Suppressor macrophage treated with lipopolysaccharide for 4 hours (primary cell): ENCODE measurements at regions not wholly inside any gene's neighbourhood (a gene's known extent, or its start where the extent isn't known, plus 50 kb on each side); places are given as distances from the start of the nearest gene placed in this dataset.
"Not testable (repeated sequence)": the region's sequence is repeated elsewhere in the genome, so short reads cannot be mapped to it uniquely, and the experiment has no call there.

ENCODE experiments used
- DNase-seq: peaks from one replicate; pipeline ENCODE4 v3.0.0-alpha.2; 2020

- no peak for DNase-seq
These were observed 95.0 kb upstream of the RUFY1 start for GRCh38 chr5:179455320-179455719.

- no peak for DNase-seq
These were observed 96.0 kb upstream of the RUFY1 start for GRCh38 chr5:179454356-179454755.

GRCh38 chr5:179453616-179454015 is 96.7 kb upstream of the RUFY1 start:
- DNase-seq, result no peak

- DNase-seq, result no peak
These were observed 97.8 kb upstream of the RUFY1 start for GRCh38 chr5:179452356-179453230.

GRCh38 chr5:179451828-179452196 is 98.5 kb upstream of the RUFY1 start:
- DNase-seq, result no peak

GRCh38 chr5:179451114-179451827 is 99.1 kb upstream of the RUFY1 start:
- DNase-seq, result no peak

- DNase-seq, result not testable (repeated sequence)
These were observed 100.4 kb upstream of the RUFY1 start for GRCh38 chr5:179449950-179450349.

GRCh38 chr5:179448282-179448681 is 102.1 kb upstream of the RUFY1 start:
- DNase-seq, result not testable (repeated sequence)

GRCh38 chr5:179442289-179442688 is 97.0 kb upstream of the ADAMTS2 start:
- DNase-seq, result not testable (repeated sequence)

GRCh38 chr5:179439181-179439985 is 94.1 kb upstream of the ADAMTS2 start:
- DNase-seq, result no peak

GRCh38 chr5:179438461-179438860 is 93.2 kb upstream of the ADAMTS2 start:
- no peak for DNase-seq

GRCh38 chr5:179438011-179438441 is 92.8 kb upstream of the ADAMTS2 start:
- DNase-seq, result no peak

- no peak for DNase-seq
These were observed 92.2 kb upstream of the ADAMTS2 start for GRCh38 chr5:179437341-179438001.

GRCh38 chr5:179436321-179437122 is 91.3 kb upstream of the ADAMTS2 start:
- no peak for DNase-seq

GRCh38 chr5:179435731-179436315 is 90.6 kb upstream of the ADAMTS2 start:
- DNase-seq, result no peak

GRCh38 chr5:179435181-179435580 is 89.9 kb upstream of the ADAMTS2 start:
- no peak for DNase-seq

GRCh38 chr5:179432547-179432946 is 87.3 kb upstream of the ADAMTS2 start:
- DNase-seq, result no peak

GRCh38 chr5:179431221-179431824 is 86.1 kb upstream of the ADAMTS2 start:
- DNase-seq, result peak; percentile 21

- DNase-seq, result no peak
These were observed 85.2 kb upstream of the ADAMTS2 start for GRCh38 chr5:179430193-179431175.

- no peak for DNase-seq
These were observed 82.4 kb upstream of the ADAMTS2 start for GRCh38 chr5:179427676-179428056.
